Activated CD8-positive, alpha-beta memory T cell treated with anti-CD3 and anti-CD28 coated beads for 4 hours (primary cell): ENCODE measurements at regions not wholly inside any gene's neighbourhood (a gene's known extent, or its start where the extent isn't known, plus 50 kb on each side); places are given as distances from the start of the nearest gene placed in this dataset.

Source experiments
- DNase-seq, 2 donors: peaks; one replicate each; pipeline ENCODE4 v3.0.0-alpha.2; 2020; ENCODE audit warnings: low read depth in 2 of 2

DNA sequence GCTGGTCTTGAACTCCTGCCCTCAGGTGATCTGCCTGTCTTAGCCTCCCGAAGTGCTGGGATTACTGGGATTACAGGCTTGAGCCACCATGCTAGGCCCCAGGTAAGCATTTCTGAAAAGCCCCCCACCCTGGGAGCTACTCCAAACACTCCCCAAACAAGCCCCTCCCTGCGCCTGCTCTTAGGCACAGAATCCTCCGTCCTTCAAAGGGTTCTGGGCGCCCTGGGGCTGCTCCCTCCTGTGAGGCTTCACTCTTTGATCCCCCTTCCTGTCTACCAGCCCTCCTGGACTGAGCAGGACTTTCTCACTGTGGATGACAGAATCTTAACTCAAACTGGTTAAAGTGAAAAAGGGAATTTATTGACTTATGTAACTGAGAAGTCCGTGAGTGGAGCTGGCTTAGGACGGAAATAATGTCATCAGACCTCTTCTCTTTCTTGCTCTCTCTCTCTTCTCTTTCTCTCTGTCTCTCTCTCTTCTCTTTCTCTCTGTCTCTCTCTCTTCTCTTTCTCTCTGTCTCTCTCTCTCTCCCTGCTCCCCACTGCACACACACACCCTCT, 66.9 kb upstream of the CLMN start:
- no peak for DNase-seq

GRCh38 chr14:95385701-95386100, 66.0 kb upstream of the CLMN start:
- DNase-seq = no peak

GRCh38 chr14:95382747-95383146, 63.0 kb upstream of the CLMN start:
- DNase-seq = no peak

GRCh38 chr14:95381726-95382125, 62.0 kb upstream of the CLMN start:
- DNase-seq = no peak

DNA sequence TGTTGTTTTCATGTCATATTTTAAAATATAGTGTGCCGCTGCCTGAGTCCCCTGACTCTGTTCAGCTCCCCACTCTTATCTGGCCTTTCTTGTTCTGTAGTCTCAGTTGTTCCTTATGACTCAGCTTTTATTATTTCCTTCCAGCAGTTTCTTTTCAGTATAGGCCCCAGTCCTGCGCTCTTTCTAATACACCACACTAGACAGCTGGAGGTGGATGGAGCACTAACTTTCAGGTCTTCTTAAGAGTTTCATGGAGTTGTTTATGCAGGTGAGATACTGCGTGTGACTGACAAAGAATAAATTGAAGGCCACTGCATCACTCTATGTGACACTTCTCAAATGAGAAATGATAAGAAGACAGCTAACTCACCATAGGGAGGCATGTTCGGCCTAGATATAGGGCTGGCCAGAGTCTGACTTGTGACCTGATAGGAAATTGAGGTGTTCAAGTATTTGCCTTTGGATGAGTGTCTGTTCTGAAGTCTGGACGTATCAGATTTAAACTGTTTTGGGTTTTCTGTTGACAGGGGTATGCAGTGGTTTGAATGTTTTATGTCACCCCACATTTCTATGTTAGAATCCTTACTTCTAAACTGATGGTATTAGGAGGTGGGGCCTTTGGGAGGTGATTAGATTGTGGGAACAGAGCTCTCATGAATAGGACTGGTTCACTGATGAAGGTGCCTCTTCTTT, 60.8 kb upstream of the CLMN start:
- DNase-seq = no peak

GRCh38 chr14:95379634-95380033, 59.9 kb upstream of the CLMN start:
- DNase-seq = no peak

DNA sequence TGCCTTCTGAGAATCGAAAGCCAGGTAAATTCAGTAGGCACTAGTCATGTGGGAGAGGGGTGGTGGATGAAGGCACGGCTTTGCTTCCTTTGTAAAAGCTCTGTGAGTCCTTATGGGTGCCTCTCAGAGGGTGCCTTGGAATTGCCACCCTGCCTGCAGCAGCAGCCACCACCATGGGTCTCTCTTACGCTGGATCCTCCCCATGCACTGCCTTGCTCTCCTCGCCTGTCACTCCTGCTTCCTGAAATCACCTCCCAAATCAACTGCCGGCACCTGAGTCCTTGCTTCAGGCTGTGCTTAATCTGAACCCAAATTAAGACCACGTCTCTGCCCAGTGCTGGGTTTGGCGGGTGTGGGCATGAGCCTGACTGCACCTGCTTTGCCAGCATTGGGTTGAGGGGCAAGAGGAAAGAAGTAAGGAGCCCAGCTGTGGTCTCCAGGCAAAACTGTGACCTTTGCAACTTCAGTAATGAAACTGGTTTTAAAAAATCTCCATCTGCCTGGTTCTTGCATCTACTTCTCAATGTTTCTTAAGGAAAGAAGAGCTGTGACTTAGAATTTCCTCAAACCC, 55.9 kb upstream of the CLMN start:
- DNase-seq = no peak

- no peak for DNase-seq
These were observed 54.7 kb upstream of the CLMN start for GRCh38 chr14:95374239-95374997.

- DNase-seq = no peak
These were observed 50.4 kb upstream of the CLMN start for GRCh38 chr14:95370076-95370475.
